HG02798 (cell line): ENCODE measurements at regions not wholly inside any gene's neighbourhood (a gene's known extent, or its start where the extent isn't known, plus 50 kb on each side); places are given as distances from the start of the nearest gene placed in this dataset.

Source experiments
- ATAC-seq: cut with Tn5 transposase; IDR thresholded peaks from one replicate; pipeline ENCODE4 v1.9.1; 2021; ENCODE audit warnings: mild to moderate bottlenecking; ENCODE audit not compliant: unreplicated experiment, poor library complexity

DNA sequence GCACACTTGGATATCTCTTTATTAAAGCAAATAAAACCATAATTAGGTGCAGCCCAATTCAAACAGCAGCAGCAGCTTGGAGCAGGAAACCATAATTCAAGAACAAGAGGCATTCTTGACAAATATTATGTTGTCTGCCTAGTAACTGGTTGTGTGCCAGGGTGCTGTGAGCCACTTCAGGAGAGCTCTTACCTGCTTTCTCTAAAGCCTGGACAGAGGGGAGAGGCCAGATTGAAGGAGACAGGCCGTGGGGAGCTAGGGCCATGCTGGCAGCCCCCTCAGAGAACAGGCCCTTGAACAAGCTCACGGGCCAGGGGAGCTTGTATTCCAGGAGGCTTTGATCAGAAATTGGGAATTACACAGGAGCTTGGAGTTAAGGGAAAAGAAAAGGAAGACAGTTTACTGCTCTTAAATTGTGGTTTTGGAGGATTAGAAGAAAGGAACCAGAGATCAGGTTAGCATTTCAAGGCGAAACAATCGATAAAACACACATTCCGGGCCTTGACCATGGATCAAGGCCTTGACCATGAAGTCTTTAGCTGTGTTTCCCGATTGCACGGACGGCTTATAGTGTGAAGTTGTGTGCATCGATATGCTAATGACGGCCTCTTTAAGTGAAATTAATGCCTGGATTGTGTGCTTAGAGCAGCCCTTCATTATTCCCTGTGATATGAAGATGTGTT, 69.8 kb upstream of the NKX2-2 start:
- ATAC-seq = no peak

- ATAC-seq = no peak
Observed at GRCh38 chr20:21577551-21577950, 63.7 kb upstream of the NKX2-2 start.

GRCh38 chr20:21575981-21576740, 62.3 kb upstream of the NKX2-2 start:
- no peak for ATAC-seq

DNA sequence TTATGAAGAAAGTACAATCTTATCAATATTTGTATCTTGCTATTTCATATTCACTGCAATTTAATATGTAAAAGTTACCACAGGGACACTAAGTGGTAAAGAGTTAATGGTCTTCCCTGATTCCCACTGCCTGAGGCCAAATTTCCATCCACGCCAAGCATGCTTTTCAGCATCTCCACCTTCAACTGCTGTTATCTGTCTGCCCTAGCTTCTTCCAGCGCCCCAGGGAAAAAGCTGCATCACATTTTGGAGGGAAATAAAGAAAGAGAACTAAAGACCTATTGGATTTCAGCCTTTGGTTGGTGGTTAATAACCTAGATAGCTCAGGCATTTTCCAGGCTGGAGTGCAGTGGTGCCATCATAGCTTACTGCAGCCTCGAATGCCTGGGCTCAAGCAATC, 61.3 kb upstream of the NKX2-2 start:
- ATAC-seq = no peak

DNA sequence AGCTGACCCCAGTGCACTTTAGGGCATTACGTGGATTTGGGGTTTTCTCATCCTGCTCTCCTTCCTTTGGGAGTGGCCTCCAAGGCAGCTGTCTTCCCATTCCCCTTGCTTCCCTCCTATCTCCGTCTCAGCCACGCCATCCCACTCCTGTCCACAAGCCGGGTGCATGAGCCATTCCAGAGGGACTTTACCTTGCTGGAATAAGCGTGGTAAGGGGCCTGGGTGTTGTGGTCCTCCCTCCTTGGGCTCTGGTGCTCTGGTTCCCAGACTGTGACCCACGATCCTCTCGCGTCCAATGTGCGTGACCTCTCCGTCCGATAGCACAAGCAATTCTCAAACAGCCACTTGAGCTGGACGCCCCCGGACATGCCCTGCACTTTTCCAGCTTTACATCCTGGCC, 60.6 kb upstream of the NKX2-2 start:
- ATAC-seq = no peak

DNA sequence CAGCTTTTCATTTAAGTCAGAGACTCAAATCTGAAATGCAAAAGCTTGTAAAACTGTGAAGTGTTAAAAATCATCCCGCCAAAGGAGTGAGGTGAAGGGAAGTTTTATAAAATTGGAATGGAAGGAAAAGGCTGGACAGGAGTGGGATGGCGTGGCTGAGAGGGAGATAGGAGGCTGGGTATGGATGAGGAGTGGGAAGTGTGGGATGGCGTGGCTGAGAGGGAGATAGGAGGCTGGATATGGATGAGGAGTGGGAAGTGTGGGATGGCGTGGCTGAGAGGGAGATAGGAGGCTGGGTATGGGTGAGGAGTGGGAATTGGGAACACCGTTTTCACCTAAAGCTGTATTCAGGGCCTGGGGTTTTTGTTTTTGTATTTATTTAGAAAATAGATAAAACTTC, 59.4 kb upstream of the NKX2-2 start:
- no peak for ATAC-seq

DNA sequence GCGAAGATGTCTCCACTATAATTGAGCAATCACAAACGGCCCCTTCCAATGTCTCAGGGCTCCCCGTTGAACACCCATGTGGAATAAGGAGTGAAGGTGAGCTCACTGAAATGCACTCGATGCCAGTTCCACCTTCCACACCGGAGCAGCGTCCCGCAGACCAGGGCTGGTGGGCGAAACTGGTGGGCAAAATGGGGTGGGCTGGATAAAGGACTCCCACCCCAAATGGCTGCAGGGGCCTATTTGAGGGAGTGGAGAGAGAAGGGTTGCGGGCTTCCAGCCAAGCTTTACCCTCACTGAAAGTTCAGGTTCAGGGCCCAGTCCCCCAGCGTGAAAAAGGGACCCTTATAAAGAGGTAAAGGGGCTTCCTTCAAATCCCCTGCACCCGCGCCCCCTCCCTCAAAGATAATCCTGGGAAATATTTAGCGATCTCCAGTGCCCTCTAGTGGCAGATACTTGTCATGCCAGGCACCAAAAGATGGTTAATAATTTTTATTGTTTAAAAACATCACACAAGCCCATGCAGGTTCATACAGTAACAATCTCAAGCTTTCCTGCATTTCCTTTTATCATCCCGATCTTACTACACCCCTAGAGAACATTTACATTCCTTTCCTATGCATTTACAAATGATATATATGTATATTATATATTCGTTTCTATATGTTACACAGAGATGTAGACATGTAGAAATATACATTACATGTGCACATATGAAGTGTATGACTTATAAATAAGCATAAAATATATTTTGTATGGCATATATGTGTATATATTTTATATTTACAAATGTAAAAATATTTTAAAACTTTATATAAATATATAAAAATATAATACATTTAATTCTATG, 58.2 kb upstream of the NKX2-2 start:
- ATAC-seq = no peak

- no peak for ATAC-seq
Observed at GRCh38 chr20:21570285-21570992, 56.6 kb upstream of the NKX2-2 start.

GRCh38 chr20:21569586-21569985, 55.7 kb upstream of the NKX2-2 start:
- no peak for ATAC-seq

DNA sequence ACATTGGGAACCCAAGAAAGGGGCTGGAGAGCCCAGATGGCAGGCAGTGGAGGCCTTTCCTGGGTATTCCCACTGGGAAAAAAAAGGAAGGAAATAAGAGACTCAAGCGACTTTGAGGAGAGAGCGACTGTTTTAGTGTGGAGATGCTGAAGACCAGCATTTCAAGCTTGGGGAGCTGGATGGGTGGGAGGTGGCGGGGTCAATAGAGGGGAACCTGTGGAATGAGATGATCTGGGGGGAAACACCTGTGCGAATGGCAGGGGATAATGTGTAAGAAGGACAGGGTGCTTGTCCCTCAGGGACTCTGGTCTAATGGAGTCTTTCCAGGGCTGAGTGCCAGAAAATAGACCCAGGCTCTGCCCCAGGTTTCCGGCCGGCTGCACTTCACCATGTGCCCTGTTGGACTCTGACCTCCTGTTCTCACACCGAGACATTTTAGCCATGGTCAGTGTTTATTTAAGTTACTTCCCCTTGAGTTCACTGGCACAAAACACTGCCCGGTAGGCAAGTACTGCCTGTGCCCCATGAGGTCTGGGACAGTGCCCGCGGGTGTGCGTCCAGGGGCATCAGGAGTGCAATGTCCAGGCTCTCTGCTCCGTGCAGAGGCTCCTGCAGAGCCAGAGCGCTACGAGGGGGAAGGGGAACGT, 50.4 kb upstream of the NKX2-2 start:
- no peak for ATAC-seq
